ENCODE measurements at regions not wholly inside any gene's neighbourhood (a gene's known extent, or its start where the extent isn't known, plus 50 kb on each side); places are given as distances from the start of the nearest gene placed in this dataset.

DNA sequence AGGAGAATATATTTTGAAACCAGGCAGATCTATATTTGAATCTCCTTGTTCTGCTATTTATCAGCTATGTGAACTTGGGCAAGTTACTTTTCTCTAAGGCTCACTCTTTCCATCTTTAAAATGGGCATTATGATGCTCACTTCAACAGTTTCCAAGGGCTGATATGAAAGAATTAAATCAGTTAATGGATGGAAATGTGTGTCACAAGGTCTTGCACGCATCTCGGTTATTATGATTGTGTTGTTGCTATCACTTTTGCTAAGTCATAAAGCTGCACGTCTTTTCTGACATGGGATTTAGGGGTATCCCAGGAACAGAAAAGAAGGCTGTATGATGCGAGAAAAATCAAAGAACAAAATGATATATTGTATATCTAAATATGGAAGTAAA lies 721.5 kb upstream of the TBX3 start:
- TF ChIP-seq, protein P1, sequence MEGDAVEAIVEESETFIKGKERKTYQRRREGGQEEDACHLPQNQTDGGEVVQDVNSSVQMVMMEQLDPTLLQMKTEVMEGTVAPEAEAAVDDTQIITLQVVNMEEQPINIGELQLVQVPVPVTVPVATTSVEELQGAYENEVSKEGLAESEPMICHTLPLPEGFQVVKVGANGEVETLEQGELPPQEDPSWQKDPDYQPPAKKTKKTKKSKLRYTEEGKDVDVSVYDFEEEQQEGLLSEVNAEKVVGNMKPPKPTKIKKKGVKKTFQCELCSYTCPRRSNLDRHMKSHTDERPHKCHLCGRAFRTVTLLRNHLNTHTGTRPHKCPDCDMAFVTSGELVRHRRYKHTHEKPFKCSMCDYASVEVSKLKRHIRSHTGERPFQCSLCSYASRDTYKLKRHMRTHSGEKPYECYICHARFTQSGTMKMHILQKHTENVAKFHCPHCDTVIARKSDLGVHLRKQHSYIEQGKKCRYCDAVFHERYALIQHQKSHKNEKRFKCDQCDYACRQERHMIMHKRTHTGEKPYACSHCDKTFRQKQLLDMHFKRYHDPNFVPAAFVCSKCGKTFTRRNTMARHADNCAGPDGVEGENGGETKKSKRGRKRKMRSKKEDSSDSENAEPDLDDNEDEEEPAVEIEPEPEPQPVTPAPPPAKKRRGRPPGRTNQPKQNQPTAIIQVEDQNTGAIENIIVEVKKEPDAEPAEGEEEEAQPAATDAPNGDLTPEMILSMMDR (IDR thresholded peaks at IDR 0.05; ENCODE audit: extremely low read depth, missing control alignments), result no peak
- no peak for DNase-seq (ENCODE audit: low spot score)

DNA sequence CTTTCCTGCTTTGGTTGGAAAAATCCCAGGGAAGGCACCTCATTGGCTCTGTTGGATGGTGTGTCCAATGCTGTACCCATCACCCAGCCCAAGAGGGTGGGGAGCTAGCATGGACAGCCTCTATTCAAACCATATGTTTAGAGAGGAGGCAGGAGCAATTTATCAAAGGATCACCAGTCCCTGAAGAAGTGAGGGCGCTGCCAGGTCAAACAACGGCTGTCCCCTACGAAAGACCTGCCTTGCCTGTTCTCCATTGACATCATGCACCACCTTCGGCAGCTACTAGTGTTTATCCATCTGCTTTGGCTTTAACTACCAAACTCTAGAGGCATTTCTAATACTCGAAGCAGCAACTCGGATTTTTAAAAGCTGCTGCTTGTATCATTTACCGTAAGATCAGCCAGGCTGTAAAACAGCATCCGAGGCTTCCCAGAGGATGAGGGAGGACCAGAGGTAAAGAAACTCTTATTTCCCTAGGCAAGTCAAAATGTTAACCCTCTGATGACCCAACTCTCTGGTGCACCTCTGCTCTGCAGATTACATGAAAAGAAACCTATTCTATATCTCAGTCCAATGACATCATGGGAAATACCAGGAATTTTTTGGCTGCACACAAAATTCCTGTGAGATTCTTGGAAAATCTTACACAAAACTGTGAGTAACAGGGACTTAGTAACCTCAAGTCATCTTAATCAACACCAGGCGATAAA lies 720.9 kb upstream of the TBX3 start:
- DNase-seq (ENCODE audit: low spot score), result no peak
- TF ChIP-seq, protein P1 (IDR thresholded peaks at IDR 0.05; ENCODE audit: extremely low read depth, missing control alignments), result no peak

DNA sequence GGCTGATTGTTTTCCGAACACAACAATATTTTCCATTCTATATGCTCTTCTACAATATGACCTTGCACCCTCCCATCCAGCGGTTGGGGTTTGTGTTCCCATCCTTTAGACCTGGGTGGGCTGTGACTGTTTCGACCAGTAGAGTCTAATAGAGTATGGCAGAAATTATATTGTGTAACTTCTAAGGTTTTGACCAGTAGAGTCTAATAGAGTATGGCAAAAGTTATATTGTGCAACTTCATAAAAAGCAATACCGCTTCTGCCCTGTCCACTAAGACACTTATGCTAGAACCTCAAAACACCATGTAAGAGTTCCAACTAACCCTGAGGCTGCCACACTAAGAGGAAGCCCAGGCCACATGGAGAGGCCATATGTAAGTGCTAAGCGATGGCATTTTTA lies 719.7 kb upstream of the TBX3 start:
- TF ChIP-seq, protein P1 (IDR thresholded peaks at IDR 0.05; ENCODE audit: extremely low read depth, missing control alignments), result no peak
- no peak for DNase-seq (ENCODE audit: low spot score)

DNA sequence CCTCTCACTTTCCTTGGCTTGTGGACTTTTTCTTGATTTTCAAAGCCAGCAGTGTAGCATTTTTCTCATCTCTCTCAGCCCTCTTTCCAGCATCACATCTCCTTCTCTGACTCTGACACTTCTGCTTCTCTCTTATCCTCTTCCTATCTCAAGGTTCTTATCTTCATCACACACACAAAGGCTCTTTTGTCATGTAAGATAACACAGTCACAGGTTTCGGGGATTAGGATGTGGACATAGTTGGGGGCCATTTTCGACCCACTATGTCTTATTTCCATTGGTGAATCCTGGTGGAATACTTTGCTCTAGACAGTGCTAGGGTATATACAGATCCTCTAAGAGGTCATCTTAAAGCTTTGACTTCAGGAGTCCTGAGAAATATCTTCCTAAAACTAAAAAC lies 719.3 kb upstream of the TBX3 start:
- no peak for DNase-seq (ENCODE audit: low spot score)
- TF ChIP-seq, protein P1 (IDR thresholded peaks at IDR 0.05; ENCODE audit: extremely low read depth, missing control alignments), result no peak

DNA sequence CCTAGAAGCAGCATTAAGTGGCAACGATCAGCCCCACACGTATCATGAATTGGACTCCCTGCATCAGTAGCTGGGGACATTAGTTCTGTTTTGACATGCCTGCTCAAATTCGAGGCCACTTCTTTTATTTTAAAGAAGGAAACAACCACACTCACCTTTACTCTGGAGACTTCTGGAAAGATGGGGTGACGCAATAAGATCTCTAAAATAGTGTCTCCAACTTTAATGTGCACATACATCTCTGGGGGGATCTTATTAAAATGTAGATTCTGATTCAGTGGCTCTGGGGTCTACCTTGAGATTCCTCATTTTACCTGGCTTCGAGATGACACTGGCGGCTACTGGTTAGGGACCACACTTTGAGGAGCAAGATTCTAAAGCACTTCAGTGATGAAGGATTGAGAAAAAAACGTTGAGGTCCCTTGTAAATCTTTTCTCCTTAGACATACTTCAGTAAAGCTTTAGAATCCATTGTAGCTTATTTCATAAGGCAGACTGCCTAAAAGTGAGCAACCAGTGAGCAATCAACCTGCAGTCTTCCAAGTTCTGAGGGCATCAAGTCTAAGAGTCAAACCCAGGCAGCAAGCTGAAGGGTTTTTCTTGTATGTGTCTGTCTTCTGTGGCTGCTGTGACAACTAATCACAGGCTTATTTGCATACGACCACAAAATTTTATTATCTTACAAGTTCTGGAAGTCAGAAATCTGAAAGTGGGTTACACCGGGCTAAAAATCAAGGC lies 718.6 kb upstream of the TBX3 start:
- TF ChIP-seq, protein P1 (IDR thresholded peaks at IDR 0.05; ENCODE audit: extremely low read depth, missing control alignments), result no peak
- no peak for DNase-seq (ENCODE audit: low spot score)

DNA sequence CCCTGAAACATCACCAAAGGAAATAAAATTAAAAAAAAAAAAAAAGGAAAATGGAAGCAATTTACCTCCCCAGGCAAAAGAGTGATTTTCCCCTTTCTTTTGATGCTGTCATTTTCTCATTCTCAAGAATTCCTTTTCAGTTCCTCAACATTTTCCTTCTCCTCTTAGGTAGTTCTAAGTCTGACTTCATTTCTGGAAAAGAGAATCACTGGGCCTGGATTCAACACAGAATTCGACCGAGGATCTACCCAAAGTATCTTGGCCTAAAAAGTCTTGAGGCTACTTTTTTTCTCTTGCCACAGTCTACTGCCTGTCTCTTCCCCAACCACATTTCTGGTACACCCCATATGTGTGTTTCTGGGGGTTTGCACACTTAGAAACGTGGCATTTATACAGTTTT lies 717.8 kb upstream of the TBX3 start:
- DNase-seq (ENCODE audit: low spot score), result no peak
- TF ChIP-seq, protein P1 (IDR thresholded peaks at IDR 0.05; ENCODE audit: extremely low read depth, missing control alignments), result no peak

DNA sequence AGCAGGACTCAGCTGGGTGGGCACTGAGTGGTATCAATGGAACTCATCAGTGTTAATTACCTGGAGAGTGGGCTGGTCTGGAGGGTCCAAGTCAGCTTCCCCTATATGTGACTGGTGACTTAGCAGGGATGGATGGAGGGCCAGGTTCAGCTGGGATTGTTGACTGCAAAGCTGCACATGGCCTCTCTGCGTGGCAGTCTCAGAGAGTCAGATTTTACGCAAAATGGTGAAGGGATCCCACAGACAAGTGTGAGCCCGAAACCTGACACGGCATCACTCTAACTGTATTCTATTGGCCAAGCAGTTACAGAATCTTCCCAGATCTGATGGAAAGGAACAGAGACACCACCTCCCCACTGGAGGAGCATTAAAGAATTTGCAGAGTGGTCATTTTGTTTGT lies 716.0 kb upstream of the TBX3 start:
- DNase-seq (ENCODE audit: low spot score), result no peak
- TF ChIP-seq, protein P1 (IDR thresholded peaks at IDR 0.05; ENCODE audit: extremely low read depth, missing control alignments), result no peak

Data from GM20000 (cell line).